ENCODE measurements at regions not wholly inside any gene's neighbourhood (a gene's known extent, or its start where the extent isn't known, plus 50 kb on each side); places are given as distances from the start of the nearest gene placed in this dataset.

- no peaks in the 10 kb centered on the region for H3K79me2 ChIP-seq (ENCODE audit: low read length)
- ChIA-PET POLR2A (ENCODE audit: unreplicated experiment) (no interaction called here), CTCF (no interaction called here)
- H3K4me2 ChIP-seq (ENCODE audit: low read length): no peak overlapping the region
- no peaks in the 10 kb centered on the region for H3K27me3 ChIP-seq (ENCODE audit: low read length)
- H3K9me2 ChIP-seq (replicated peaks; ENCODE audit: low read length): no peaks in the 10 kb centered on the region
- H3K9ac ChIP-seq (ENCODE audit: low read length): no peak overlapping the region
- DNase-seq: peak; percentile 61
- no peaks in the 10 kb centered on the region for H3K9me3 ChIP-seq (ENCODE audit: low read length)
- intact Hi-C loops (cut with micrococcal nuclease): no loop called here
- no peak for ATAC-seq
- H3K4me3 ChIP-seq (ENCODE audit: low read length): no peak overlapping the region
- no peaks in the 10 kb centered on the region for H4K20me1 ChIP-seq (ENCODE audit: low read length)
- H3K4me1 ChIP-seq (ENCODE audit: insufficient read depth, low read length): no peaks in the 10 kb centered on the region
- H3F3A ChIP-seq (ENCODE audit: low read length, unreplicated experiment): no peaks in the 10 kb centered on the region
- BruUV-seq (replicated peaks): no TSS peak
- TF ChIP-seq, protein P1, sequence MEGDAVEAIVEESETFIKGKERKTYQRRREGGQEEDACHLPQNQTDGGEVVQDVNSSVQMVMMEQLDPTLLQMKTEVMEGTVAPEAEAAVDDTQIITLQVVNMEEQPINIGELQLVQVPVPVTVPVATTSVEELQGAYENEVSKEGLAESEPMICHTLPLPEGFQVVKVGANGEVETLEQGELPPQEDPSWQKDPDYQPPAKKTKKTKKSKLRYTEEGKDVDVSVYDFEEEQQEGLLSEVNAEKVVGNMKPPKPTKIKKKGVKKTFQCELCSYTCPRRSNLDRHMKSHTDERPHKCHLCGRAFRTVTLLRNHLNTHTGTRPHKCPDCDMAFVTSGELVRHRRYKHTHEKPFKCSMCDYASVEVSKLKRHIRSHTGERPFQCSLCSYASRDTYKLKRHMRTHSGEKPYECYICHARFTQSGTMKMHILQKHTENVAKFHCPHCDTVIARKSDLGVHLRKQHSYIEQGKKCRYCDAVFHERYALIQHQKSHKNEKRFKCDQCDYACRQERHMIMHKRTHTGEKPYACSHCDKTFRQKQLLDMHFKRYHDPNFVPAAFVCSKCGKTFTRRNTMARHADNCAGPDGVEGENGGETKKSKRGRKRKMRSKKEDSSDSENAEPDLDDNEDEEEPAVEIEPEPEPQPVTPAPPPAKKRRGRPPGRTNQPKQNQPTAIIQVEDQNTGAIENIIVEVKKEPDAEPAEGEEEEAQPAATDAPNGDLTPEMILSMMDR (conservative IDR thresholded peaks at IDR 0.05; ENCODE audit: low read depth, low read length): peak; percentile 74
- TF ChIP-seq EZH2 (IDR thresholded peaks at IDR 0.05; ENCODE audit: low read length, unreplicated experiment) (no peak), EZH2phosphoT487 (IDR thresholded peaks at IDR 0.05; ENCODE audit: borderline replicate concordance, low read length) (no peak)
- H2AFZ ChIP-seq (ENCODE audit: low read length): no peak overlapping the region
- no peaks in the 10 kb centered on the region for H3K36me3 ChIP-seq (ENCODE audit: low read depth, low read length)
- no peak overlapping the region for H3K27ac ChIP-seq (ENCODE audit: low read length)
Measured at GRCh38 chr12:107564946-107565345, 120.7 kb upstream of the PWP1 start.

DNA sequence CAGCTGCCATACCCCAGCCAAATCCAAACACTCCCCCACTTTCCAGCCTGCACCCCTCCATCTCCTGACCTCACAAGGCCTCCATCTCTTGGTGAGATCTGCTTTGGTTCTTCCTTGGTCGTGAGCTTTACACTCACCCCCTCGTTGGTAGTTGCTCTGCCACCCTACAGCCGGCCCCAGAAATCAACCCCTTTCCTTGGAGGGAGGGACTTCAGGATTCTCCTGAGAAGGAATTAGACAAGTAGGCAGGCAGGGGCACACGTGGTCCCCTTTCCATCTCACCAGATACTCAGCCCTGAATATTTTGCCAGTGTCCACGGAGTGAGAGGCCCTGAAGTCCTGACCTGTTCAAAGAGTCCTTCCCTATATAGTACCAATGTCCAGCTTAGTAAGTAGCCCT is 120.0 kb upstream of the PWP1 start:
- Histone ChIP-seq H3K4me3 (ENCODE audit: low read length) (no peak overlapping the region), H3K36me3 (ENCODE audit: low read depth, low read length) (no peaks in the 10 kb centered on the region), H3K9me2 (replicated peaks; ENCODE audit: low read length) (no peaks in the 10 kb centered on the region), H3K9me3 (ENCODE audit: low read length) (no peaks in the 10 kb centered on the region), H3K27me3 (ENCODE audit: low read length) (no peaks in the 10 kb centered on the region), H3K79me2 (ENCODE audit: low read length) (no peaks in the 10 kb centered on the region), H3K4me2 (ENCODE audit: low read length) (no peak overlapping the region), H3K27ac (ENCODE audit: low read length) (no peak overlapping the region), H4K20me1 (ENCODE audit: low read length) (no peaks in the 10 kb centered on the region), H3F3A (ENCODE audit: low read length, unreplicated experiment) (no peaks in the 10 kb centered on the region), H3K9ac (ENCODE audit: low read length) (no peak overlapping the region), H3K4me1 (ENCODE audit: insufficient read depth, low read length) (no peaks in the 10 kb centered on the region), H2AFZ (ENCODE audit: low read length) (no peak overlapping the region)
- TF ChIP-seq, protein P1 (conservative IDR thresholded peaks at IDR 0.05; ENCODE audit: low read depth, low read length): no peak
- TF ChIP-seq EZH2 (IDR thresholded peaks at IDR 0.05; ENCODE audit: low read length, unreplicated experiment) (no peak), EZH2phosphoT487 (IDR thresholded peaks at IDR 0.05; ENCODE audit: borderline replicate concordance, low read length) (no peak)
- intact Hi-C loops (cut with micrococcal nuclease): no loop called here
- no TSS peak for BruUV-seq (replicated peaks)
- POLR2A ChIA-PET (ENCODE audit: unreplicated experiment): no interaction called here
- DNase-seq: no peak
- CTCF ChIA-PET: no interaction called here
- no peak for ATAC-seq

DNA sequence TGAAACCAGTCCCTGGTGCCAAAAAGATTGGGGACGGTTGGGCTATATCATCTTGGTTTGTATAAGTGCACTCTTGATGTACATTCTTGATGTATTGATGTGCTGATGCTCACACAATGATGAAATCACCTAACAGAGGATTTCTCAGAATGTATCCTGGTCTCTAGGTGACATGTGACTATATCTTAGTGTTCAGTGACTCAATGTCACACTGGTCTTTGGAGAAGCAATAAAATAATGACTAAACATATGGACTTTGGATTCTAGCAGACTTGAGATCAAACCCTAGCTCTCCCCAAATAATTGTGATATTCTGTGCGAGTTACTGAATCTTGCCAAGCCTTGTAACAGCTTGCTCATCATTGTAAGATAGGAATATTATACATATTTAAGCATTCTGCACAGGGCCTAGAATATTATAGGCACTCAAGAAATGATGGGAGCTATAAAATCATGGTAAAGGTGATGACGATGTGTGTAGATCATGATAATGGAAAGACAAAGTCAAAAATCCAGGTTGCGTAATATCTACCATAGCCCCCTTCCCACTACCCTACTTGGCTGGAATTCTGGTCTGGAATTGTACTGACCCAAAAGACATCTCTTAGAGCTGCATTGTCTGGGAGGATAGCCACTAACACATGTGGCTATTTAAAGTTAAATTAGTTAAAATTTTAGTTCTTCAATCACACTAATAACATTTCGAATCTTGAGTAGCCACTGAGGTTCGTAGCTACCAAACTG is 117.6 kb upstream of the PWP1 start:
- ATAC-seq: no peak
- H3F3A ChIP-seq (ENCODE audit: low read length, unreplicated experiment): no peaks in the 10 kb centered on the region
- POLR2A ChIA-PET (ENCODE audit: unreplicated experiment): no interaction called here
- H3K9me2 ChIP-seq (replicated peaks; ENCODE audit: low read length): no peaks in the 10 kb centered on the region
- H3K36me3 ChIP-seq (ENCODE audit: low read depth, low read length): no peaks in the 10 kb centered on the region
- DNase-seq: peak; percentile 19
- CTCF ChIA-PET: no interaction called here
- no TSS peak for BruUV-seq (replicated peaks)
- TF ChIP-seq EZH2phosphoT487 (IDR thresholded peaks at IDR 0.05; ENCODE audit: borderline replicate concordance, low read length) (no peak), EZH2 (IDR thresholded peaks at IDR 0.05; ENCODE audit: low read length, unreplicated experiment) (no peak)
- TF ChIP-seq, protein P1 (conservative IDR thresholded peaks at IDR 0.05; ENCODE audit: low read depth, low read length): no peak
- no peaks in the 10 kb centered on the region for H3K4me1 ChIP-seq (ENCODE audit: insufficient read depth, low read length)
- no peaks in the 10 kb centered on the region for H4K20me1 ChIP-seq (ENCODE audit: low read length)
- no peak overlapping the region for H3K27ac ChIP-seq (ENCODE audit: low read length)
- no peak overlapping the region for H3K9ac ChIP-seq (ENCODE audit: low read length)
- no peaks in the 10 kb centered on the region for H3K27me3 ChIP-seq (ENCODE audit: low read length)
- no peaks in the 10 kb centered on the region for H3K79me2 ChIP-seq (ENCODE audit: low read length)
- H3K4me3 ChIP-seq (ENCODE audit: low read length): no peak overlapping the region
- no peaks in the 10 kb centered on the region for H3K9me3 ChIP-seq (ENCODE audit: low read length)
- no peak overlapping the region for H2AFZ ChIP-seq (ENCODE audit: low read length)
- no peak overlapping the region for H3K4me2 ChIP-seq (ENCODE audit: low read length)
- intact Hi-C loops (cut with micrococcal nuclease): no loop called here

All from PC-3 (cell line).